A549 (cell line): ENCODE measurements at regions not wholly inside any gene's neighbourhood (a gene's known extent, or its start where the extent isn't known, plus 50 kb on each side); places are given as distances from the start of the nearest gene placed in this dataset.

Source experiments
- ATAC-seq, 2 experiments: fragments of 200-7000 bp in 1 of 2; fragments of >200 bp in 1 of 2; cut with Nextera tagmentation in 1 of 2; cut with Tn5 transposase in 1 of 2; 3 replicates each; pipeline versions ENCODE4 v1.8.0 to v1.9.1; 2018 to 2020; ENCODE audit warnings: mild to moderate bottlenecking in 1 of 2, moderate library complexity in 1 of 2
- CTCF ChIA-PET: fragments of 300-600 bp; sonication (Branson Sonifier 250); formaldehyde crosslinking; extraction: SDS; loops from one replicate; lab custom pipeline; 2021; ENCODE audit warnings: antibody characterized with exemption, inconsistent platforms; lab: Yijun Ruan, JAX
- POLR2A ChIA-PET: fragments of 350-600 bp; formaldehyde crosslinking; extraction: SDS; loops from one replicate; lab custom pipeline; 2021; ENCODE audit warnings: antibody characterized with exemption, inconsistent platforms; lab: Yijun Ruan, JAX
- DNase-seq, 2 experiments: peaks; one replicate each; pipeline versions ENCODE4 v3.0.0 to v3.0.0-alpha.2; 2011 to 2016; ENCODE audit warnings: low read depth in 1 of 2, low spot score in 1 of 2
- FAIRE-seq: peaks from 2 replicates; lab custom pipeline; 2011; peaks lifted over from hg19 to GRCh38; lab: Jason Lieb, UNC
- H3K27ac ChIP-seq, 2 experiments: fragments of >200 bp; sonication (Bioruptor Twin); formaldehyde crosslinking; 3 replicates each; pipeline ENCODE4 v1.5.1; 2016 to 2017
- H3K4me1 ChIP-seq: fragments of >200 bp; sonication (Bioruptor Twin); formaldehyde crosslinking; 3 replicates; pipeline ENCODE4 v1.6.1; 2016
- H3K4me2 ChIP-seq: fragments of >200 bp; sonication (Bioruptor Twin); formaldehyde crosslinking; 3 replicates; pipeline ENCODE4 v1.6.1; 2016
- H3K4me3 ChIP-seq: fragments of >200 bp; sonication (Bioruptor Twin); formaldehyde crosslinking; 3 replicates; pipeline ENCODE4 v1.5.1; 2016
- H3K9me3 ChIP-seq: fragments of >200 bp; sonication (Bioruptor Twin); formaldehyde crosslinking; 3 replicates; pipeline ENCODE4 v1.6.1; 2016
- ATOH8 ChIP-seq: fragments of 250-450 bp; sonication (Bioruptor Pico); IDR thresholded peaks from 2 replicates; pipeline ENCODE4 v1.5.0; 2020; ENCODE audit warnings: low read depth, mild to moderate bottlenecking, moderate library complexity
- BCL3 ChIP-seq: fragments of >200 bp; sonication (Bioruptor Twin); formaldehyde crosslinking; IDR thresholded peaks from 3 replicates; pipeline ENCODE4 v1.6.1; 2016
- CBX8 ChIP-seq: fragments of 200-600 bp; sonication (generic); IDR thresholded peaks from 2 replicates; pipeline ENCODE4 v1.6.1; 2016
- CEBPB ChIP-seq, 2 experiments: fragments of >200 bp in 1 of 2; sonication (Bioruptor Twin) in 1 of 2; formaldehyde crosslinking in 1 of 2; IDR thresholded peaks; 2 replicates each; pipeline ENCODE4 v1.6.1; 2012 to 2016
- CHD2 ChIP-seq: fragments of 150-350 bp; IDR thresholded peaks from 2 replicates; pipeline ENCODE4 v1.6.1; 2014; ENCODE audit warnings: low read length; ENCODE audit not compliant: partially characterized antibody
- CTCF ChIP-seq: fragments of >200 bp; sonication (Bioruptor Twin); formaldehyde crosslinking; IDR thresholded peaks from 3 replicates; pipeline ENCODE4 v1.5.1; 2016
- EHMT2 ChIP-seq: fragments of 200-600 bp; sonication (generic); IDR thresholded peaks from 2 replicates; pipeline ENCODE4 v1.6.1; 2016; ENCODE audit warnings: antibody characterized with exemption, low read depth, mild to moderate bottlenecking, moderate library complexity
- ELK1 ChIP-seq: fragments of 150-350 bp; IDR thresholded peaks from 2 replicates; pipeline ENCODE4 v1.6.1; 2014; ENCODE audit warnings: low read depth, mild to moderate bottlenecking, low read length
- EP300 ChIP-seq, 2 experiments: fragments of >200 bp; sonication (Bioruptor Twin); formaldehyde crosslinking; IDR thresholded peaks; 2 replicates in 1 of 2; 3 replicates in 1 of 2; pipeline ENCODE4 v1.6.1; 2016 to 2017
- ESRRA ChIP-seq: fragments of 150-350 bp; IDR thresholded peaks from 2 replicates; pipeline ENCODE4 v1.6.1; 2014; ENCODE audit warnings: mild to moderate bottlenecking, low read length, borderline replicate concordance
- FOSL2 ChIP-seq, 2 experiments: fragments of 450-650 bp in 1 of 2; fragments of >200 bp in 1 of 2; sonication (Bioruptor Twin) in 1 of 2; formaldehyde crosslinking; IDR thresholded peaks; 2 replicates each; pipeline versions ENCODE4 v1.5.0 to v1.6.1; 2016 to 2020; ENCODE audit warnings: mild to moderate bottlenecking in 1 of 2, moderate library complexity in 1 of 2
- FOXS1 ChIP-seq: fragments of 250-450 bp; sonication (Bioruptor Pico); IDR thresholded peaks from 2 replicates; pipeline ENCODE4 v1.5.0; 2020; ENCODE audit warnings: mild to moderate bottlenecking, moderate library complexity
- HDAC2 ChIP-seq: fragments of 200-600 bp; sonication (generic); IDR thresholded peaks from 2 replicates; pipeline ENCODE4 v1.6.1; 2016
- HES2 ChIP-seq: fragments of >200 bp; sonication (Bioruptor Twin); formaldehyde crosslinking; IDR thresholded peaks from 2 replicates; pipeline ENCODE4 v1.6.1; 2016
- HOXB5 ChIP-seq: fragments of 250-450 bp; sonication (Bioruptor Pico); IDR thresholded peaks from 2 replicates; pipeline ENCODE4 v1.5.0; 2020; ENCODE audit warnings: mild to moderate bottlenecking, moderate library complexity
- JUN ChIP-seq, 2 experiments: fragments of >200 bp; sonication (Bioruptor Twin); formaldehyde crosslinking; IDR thresholded peaks; 2 replicates in 1 of 2; 3 replicates in 1 of 2; pipeline ENCODE4 v1.6.1; 2016 to 2017
- KDM1A ChIP-seq: fragments of 200-600 bp; sonication (generic); IDR thresholded peaks from 2 replicates; pipeline ENCODE4 v1.6.1; 2016; ENCODE audit warnings: low read depth, mild to moderate bottlenecking
- MAFK ChIP-seq: fragments of 450-650 bp; IDR thresholded peaks from 2 replicates; pipeline ENCODE4 v1.6.1; 2014; ENCODE audit not compliant: partially characterized antibody
- MAX ChIP-seq: IDR thresholded peaks from 2 replicates; pipeline ENCODE4 v1.6.1; 2012
- MAZ ChIP-seq: fragments of 150-350 bp; IDR thresholded peaks from 2 replicates; pipeline ENCODE4 v1.6.1; 2014; ENCODE audit warnings: antibody characterized with exemption, low read depth, low read length, borderline replicate concordance
- NR3C1 ChIP-seq: fragments of >200 bp; sonication (Bioruptor Twin); formaldehyde crosslinking; IDR thresholded peaks from 3 replicates; pipeline ENCODE4 v1.6.1; 2017
- PHF8 ChIP-seq: fragments of 200-600 bp; sonication (generic); IDR thresholded peaks from 2 replicates; pipeline ENCODE4 v1.6.1; 2016; ENCODE audit warnings: low read depth, mild to moderate bottlenecking, antibody characterized with exemption, moderate library complexity, borderline replicate concordance
- RARB ChIP-seq: fragments of 250-450 bp; sonication (Bioruptor Pico); IDR thresholded peaks from 2 replicates; pipeline ENCODE4 v1.8.0; 2021; ENCODE audit warnings: mild to moderate bottlenecking, moderate library complexity
- RCOR1 ChIP-seq: fragments of 150-350 bp; IDR thresholded peaks from 2 replicates; pipeline ENCODE4 v1.6.1; 2014; ENCODE audit warnings: antibody characterized with exemption, low read length, low read depth
- SMC3 ChIP-seq: fragments of >200 bp; sonication (Bioruptor Twin); formaldehyde crosslinking; IDR thresholded peaks from 3 replicates; pipeline ENCODE4 v1.6.1; 2018; ENCODE audit warnings: inconsistent platforms
- TP53 ChIP-seq: fragments of 250-450 bp; sonication (Bioruptor Pico); IDR thresholded peaks from 2 replicates; pipeline ENCODE4 v1.5.0; 2021; ENCODE audit warnings: mild to moderate bottlenecking, moderate library complexity
- USF2 ChIP-seq: fragments of 450-650 bp; IDR thresholded peaks from 2 replicates; pipeline ENCODE4 v1.6.1; 2014; ENCODE audit warnings: antibody characterized with exemption
- ZC3H11A ChIP-seq: fragments of 450-650 bp; IDR thresholded peaks from 2 replicates; pipeline ENCODE4 v1.6.1; 2014; ENCODE audit warnings: antibody characterized with exemption, mild to moderate bottlenecking
- ZNF302 ChIP-seq: fragments of 250-450 bp; sonication (Bioruptor Pico); IDR thresholded peaks from 2 replicates; pipeline ENCODE4 v1.9.0; 2021; ENCODE audit warnings: inconsistent platforms, mild to moderate bottlenecking, moderate library complexity
- ZSCAN20 ChIP-seq: fragments of 250-450 bp; sonication (Bioruptor Pico); IDR thresholded peaks from 2 replicates; pipeline ENCODE4 v1.8.0; 2022; ENCODE audit warnings: mild to moderate bottlenecking, moderate library complexity
- WGBS: methylation state at CpG from one replicate; pipeline ENCODE4 v1.1.6; 2017; ENCODE audit errors: missing lambda C conversion rate; 5-methylcytosine and 5-hydroxymethylcytosine counted together

- no peak for FAIRE-seq
- POLR2A ChIA-PET: no interaction called here
Observed at GRCh38 chr1:232201024-232201423, 428.9 kb downstream of the SIPA1L2 start.

GRCh38 chr1:232196042-232196441 is 433.9 kb downstream of the SIPA1L2 start:
- POLR2A ChIA-PET: no interaction called here
- Histone ChIP-seq H3K4me3 (no peak overlapping the region), H3K27ac (no peak overlapping the region), H3K4me2 (no peak overlapping the region), H3K9me3 (peaks cover 10% of the 10 kb centered on the region), H3K4me1 (peaks cover 6% of the 10 kb centered on the region; the same call in 2 of the 3 replicates)
- CTCF ChIA-PET: no interaction called here
- WGBS: 66% methylated on average over 1 of the region's 1 CpG
- DNase-seq: no peak
- ATAC-seq: no peak
- FAIRE-seq: no peak
- TF ChIP-seq MAZ (no peak), ESRRA (no peak), CTCF (no peak), PHF8 (no peak), FOXS1 (CRISPR knock-in tag) (no peak), KDM1A (no peak), EP300 (IDR thresholded peaks at IDR 0.05) (no peak), ATOH8 (CRISPR knock-in tag) (no peak), RCOR1 (no peak), CEBPB (IDR thresholded peaks at IDR 0.05) (no peak), ELK1 (no peak), ZNF302 (no peak), NR3C1 (no peak), FOSL2 (IDR thresholded peaks at IDR 0.05) (no peak), FOSL2 (CRISPR knock-in tag; IDR thresholded peaks at IDR 0.05) (no peak), ZC3H11A (no peak), EHMT2 (no peak), RARB (CRISPR knock-in tag) (no peak), USF2 (no peak)

More at GRCh38 chr1:232201024-232201423, 428.9 kb downstream of the SIPA1L2 start:
- no peak for TF ChIP-seq MAX
- TF ChIP-seq ESRRA: no peak
- no peak for TF ChIP-seq SMC3
- no peak for TF ChIP-seq ZSCAN20
- TF ChIP-seq JUN (IDR thresholded peaks at IDR 0.05): no peak
- TF ChIP-seq CHD2: no peak
- TF ChIP-seq NR3C1: no peak
- TF ChIP-seq FOXS1 (CRISPR knock-in tag): no peak
- no peak for TF ChIP-seq HDAC2
- no peak for TF ChIP-seq CBX8
- no peak for TF ChIP-seq BCL3
- TF ChIP-seq MAFK: no peak
- TF ChIP-seq TP53: no peak
- TF ChIP-seq HES2: no peak
- no peak for TF ChIP-seq HOXB5 (CRISPR knock-in tag)
- TF ChIP-seq FOSL2 (IDR thresholded peaks at IDR 0.05): no peak
- TF ChIP-seq FOSL2 (CRISPR knock-in tag; IDR thresholded peaks at IDR 0.05): no peak
- TF ChIP-seq, all 56 proteins: peak for 0
- no peak overlapping the region for H3K27ac ChIP-seq
- no peak overlapping the region for H3K4me3 ChIP-seq
- CTCF ChIA-PET: no interaction called here
- ATAC-seq: no peak
- peaks cover 28% of the 10 kb centered on the region for H3K9me3 ChIP-seq
- no peak for DNase-seq
- no peaks in the 10 kb centered on the region for H3K4me1 ChIP-seq
- WGBS: 57% methylated on average over 7 of the region's 7 CpGs
- H3K4me2 ChIP-seq: no peak overlapping the region
